PC-3 (cell line): ENCODE measurements at regions not wholly inside any gene's neighbourhood (a gene's known extent, or its start where the extent isn't known, plus 50 kb on each side); places are given as distances from the start of the nearest gene placed in this dataset.

Experiments
- CTCF ChIP-seq: fragments of 300-600 bp; sonication (generic); conservative IDR thresholded peaks from 2 replicates; pipeline ENCODE4 v1.5.1; 2017; ENCODE audit warnings: antibody characterized with exemption, low read depth, mild to moderate bottlenecking, low read length
- EZH2 ChIP-seq: fragments of 300-600 bp; sonication (generic); IDR thresholded peaks from one replicate; pipeline ENCODE4 v1.6.1; 2017; ENCODE audit warnings: antibody characterized with exemption, mild to moderate bottlenecking, low read length; ENCODE audit not compliant: unreplicated experiment
- EZH2phosphoT487 ChIP-seq: fragments of 300-600 bp; sonication (generic); IDR thresholded peaks from 2 replicates; pipeline ENCODE4 v1.6.1; 2018; ENCODE audit warnings: mild to moderate bottlenecking, antibody characterized with exemption, low read length, borderline replicate concordance

DNA sequence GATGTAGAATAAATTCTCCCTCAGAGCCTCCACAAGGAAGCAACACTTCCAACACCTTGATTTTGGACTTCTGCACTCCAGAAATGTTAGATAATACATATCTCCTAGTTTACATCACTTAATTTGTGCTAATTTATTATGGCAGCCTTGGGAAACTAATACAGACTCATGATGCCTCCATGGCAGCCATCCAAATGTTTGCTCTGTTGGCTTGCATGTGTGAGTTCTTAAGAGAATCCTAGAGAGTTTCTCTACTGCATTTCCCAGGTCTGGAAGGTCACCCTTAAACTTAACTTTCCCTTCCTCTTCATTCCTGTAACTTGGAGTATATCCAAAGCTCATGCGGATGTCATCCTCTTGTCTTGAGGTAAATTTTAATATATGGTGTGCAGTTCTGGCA lies 956.1 kb downstream of the ADGRL3 start:
- no peak for TF ChIP-seq CTCF
- no peak for TF ChIP-seq EZH2
- TF ChIP-seq EZH2phosphoT487: no peak
